ENCODE measurements at regions not wholly inside any gene's neighbourhood (a gene's known extent, or its start where the extent isn't known, plus 50 kb on each side); places are given as distances from the start of the nearest gene placed in this dataset.

- no peaks in the 10 kb centered on the region for H3K9me3 ChIP-seq (ENCODE audit: control insufficient read depth in 4 of 4, low read length in 3 of 4)
- H3K4me3 ChIP-seq (ENCODE audit: low read depth in 1 of 3, low read length in 3 of 3), result no peak overlapping the region
- DNase-seq (ENCODE audit: low spot score), result no peak
- TF ChIP-seq MAX (IDR thresholded peaks at IDR 0.05) (peak; percentile 51), RXRA (IDR thresholded peaks at IDR 0.05) (peak in 1 of 2 donors; percentile 52), FOXA2 (IDR thresholded peaks at IDR 0.05) (peak; percentile 15), REST (IDR thresholded peaks at IDR 0.05) (no peak), JUND (IDR thresholded peaks at IDR 0.05) (peak in 1 of 2 donors; percentile 57), HNF4G (IDR thresholded peaks at IDR 0.05) (no peak), TAF1 (conservative IDR thresholded peaks at IDR 0.05) (no peak), YY1 (IDR thresholded peaks at IDR 0.05) (peak; percentile 48), RAD21 (IDR thresholded peaks at IDR 0.05) (peak in 1 of 2 donors; percentile 14), EGR1 (IDR thresholded peaks at IDR 0.05; ENCODE audit: low read depth in 2 of 2) (no peak), SP1 (IDR thresholded peaks at IDR 0.05) (peak; percentile 19)
- H3K4me1 ChIP-seq (ENCODE audit: control insufficient read depth in 4 of 4, insufficient read depth in 4 of 4, low read length in 3 of 4), result peaks cover 4 to 47% (median 34%) of the 10 kb centered on the region in 4 donors
- H3K9ac ChIP-seq (ENCODE audit: low read depth in 1 of 2, low read length in 2 of 2), result no peak overlapping the region
- H3K36me3 ChIP-seq (ENCODE audit: control insufficient read depth in 4 of 4, insufficient read depth in 3 of 4, low read depth in 1 of 4, low read length in 3 of 4), result no peaks in the 10 kb centered on the region
- no peaks in the 10 kb centered on the region for H3K27me3 ChIP-seq (ENCODE audit: control insufficient read depth in 4 of 4, insufficient read depth in 4 of 4, low read length in 3 of 4)
- peak overlapping the region; percentile 81 to 89 for H3K27ac ChIP-seq (ENCODE audit: low read depth in 1 of 2, low read length in 2 of 2)
These were observed 198.4 kb upstream of the LPP start for GRCh38 chr3:187955587-187955952.

- H3K4me3 ChIP-seq (ENCODE audit: low read depth in 1 of 3, low read length in 3 of 3), result no peak overlapping the region
- TF ChIP-seq ATF3 (IDR thresholded peaks at IDR 0.05) (no peak), HNF4A (conservative IDR thresholded peaks at IDR 0.05) (no peak), GABPA (IDR thresholded peaks at IDR 0.05 in 1 of 2, conservative IDR thresholded peaks at IDR 0.05 in 1 of 2) (no peak), FOXA2 (IDR thresholded peaks at IDR 0.05) (no peak), TAF1 (conservative IDR thresholded peaks at IDR 0.05) (no peak), EGR1 (IDR thresholded peaks at IDR 0.05; ENCODE audit: low read depth in 2 of 2) (no peak), CTCF (IDR thresholded peaks at IDR 0.05; ENCODE audit: low read depth, low read length, missing input control) (no peak), JUND (IDR thresholded peaks at IDR 0.05) (no peak), SP1 (IDR thresholded peaks at IDR 0.05) (no peak)
- no peak overlapping the region for H3K27ac ChIP-seq (ENCODE audit: low read depth in 1 of 2, low read length in 2 of 2)
- no peak overlapping the region for H3K9ac ChIP-seq (ENCODE audit: low read depth in 1 of 2, low read length in 2 of 2)
- peaks cover 4 to 41% (median 30%) of the 10 kb centered on the region in 4 donors for H3K4me1 ChIP-seq (ENCODE audit: control insufficient read depth in 4 of 4, insufficient read depth in 4 of 4, low read length in 3 of 4)
- no peaks in the 10 kb centered on the region for H3K9me3 ChIP-seq (ENCODE audit: control insufficient read depth in 4 of 4, low read length in 3 of 4)
- no peak for DNase-seq (ENCODE audit: low spot score)
- H3K36me3 ChIP-seq (ENCODE audit: control insufficient read depth in 4 of 4, insufficient read depth in 3 of 4, low read depth in 1 of 4, low read length in 3 of 4), result no peaks in the 10 kb centered on the region
- 77% methylated on average over 5 of the region's 5 CpGs for WGBS
- H3K27me3 ChIP-seq (ENCODE audit: control insufficient read depth in 4 of 4, insufficient read depth in 4 of 4, low read length in 3 of 4), result no peaks in the 10 kb centered on the region
These were observed 196.8 kb upstream of the LPP start for GRCh38 chr3:187957165-187957581.

Measured in liver (tissue), 8 donors.